Vagina (tissue), 2 donors: ENCODE measurements at regions not wholly inside any gene's neighbourhood (a gene's known extent, or its start where the extent isn't known, plus 50 kb on each side); places are given as distances from the start of the nearest gene placed in this dataset.
A peak's percentile ranks its signal among the peaks of the same experiment; 100 is the strongest.

Source experiments
- DNase-seq, 2 donors: peaks; one replicate each; pipeline ENCODE4 v3.0.0-alpha.2; 2017; ENCODE audit errors: extremely low spot score in 2 of 2
- H3K27ac ChIP-seq: fragments of 200-600 bp; sonication (generic); one replicate; pipeline ENCODE4 v1.5.1; 2019
- H3K27me3 ChIP-seq: fragments of 200-600 bp; sonication (generic); one replicate; pipeline ENCODE4 v1.5.1; 2019
- H3K36me3 ChIP-seq, 2 donors: fragments of 200-600 bp; sonication (generic); one replicate each; pipeline ENCODE4 v1.5.1; 2017 to 2019
- H3K4me1 ChIP-seq: fragments of 200-600 bp; sonication (generic); one replicate; pipeline ENCODE4 v1.5.1; 2019
- H3K4me3 ChIP-seq, 2 donors: fragments of 200-600 bp; sonication (generic); 1 replicate in 1 of 2; 2 replicates in 1 of 2; pipeline ENCODE4 v1.5.1; 2016 to 2019
- H3K9me3 ChIP-seq: fragments of 200-600 bp; sonication (generic); one replicate; pipeline ENCODE4 v1.5.1; 2019
- POLR2A ChIP-seq, 2 donors: fragments of 450-650 bp; IDR thresholded peaks; one replicate each; pipeline ENCODE4 v1.6.1; 2017; ENCODE audit warnings: antibody characterized with exemption in 2 of 2, mild to moderate bottlenecking in 2 of 2, moderate library complexity in 2 of 2
- POLR2AphosphoS5 ChIP-seq, 2 donors: sonication (generic); formaldehyde crosslinking; IDR thresholded peaks; one replicate each; pipeline ENCODE4 v1.9.0; 2017; ENCODE audit warnings: antibody characterized with exemption in 2 of 2, mild to moderate bottlenecking in 2 of 2, low read depth in 1 of 2; ENCODE audit not compliant: insufficient read depth in 1 of 2
- intact Hi-C: fragments of 100-400 bp; cut with DNase I; formaldehyde crosslinking; loops from one replicate; pipeline ENCODE4 v1.15.1; 2023
- TF ChIP-seq, protein P1 (sequence below), 3 experiments: fragments of 450-650 bp in 2 of 3; fragments of 200-600 bp in 1 of 3; sonication (generic) in 1 of 3; IDR thresholded peaks; one replicate each; pipeline ENCODE4 v1.5.1; 2017 to 2019; ENCODE audit warnings: antibody characterized with exemption in 3 of 3, mild to moderate bottlenecking in 2 of 3, moderate library complexity in 2 of 3

DNA sequence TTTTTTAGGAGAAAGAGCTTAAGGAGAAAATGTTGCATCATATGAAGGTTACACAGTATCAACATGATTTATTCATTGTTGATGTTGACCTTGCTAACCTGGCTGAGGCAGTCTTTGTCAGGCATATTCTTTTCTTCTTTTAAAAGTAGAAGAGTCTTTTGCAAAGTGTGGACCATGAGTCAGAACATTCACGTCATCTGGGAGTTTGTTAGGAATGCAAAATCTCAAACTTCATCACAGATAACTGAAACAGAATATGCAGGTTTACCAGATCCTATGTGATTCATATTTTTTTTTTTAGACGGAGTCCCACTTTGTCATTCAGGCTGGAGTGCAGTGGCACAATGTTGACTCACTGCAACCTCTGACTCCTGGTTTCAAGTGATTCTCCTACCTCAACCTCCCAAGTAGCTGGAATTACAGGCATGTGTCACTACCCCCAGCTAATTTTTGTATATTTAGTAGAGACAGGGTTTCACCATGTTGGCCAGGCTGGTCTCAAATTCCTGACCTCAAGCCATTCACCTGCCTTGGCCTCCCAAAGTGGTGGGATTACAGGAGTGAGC, 530.4 kb upstream of the BTBD3 start:
- no peak for DNase-seq
- Histone ChIP-seq H3K36me3 (no peaks in the 10 kb centered on the region), H3K4me1 (no peaks in the 10 kb centered on the region), H3K27ac (no peak overlapping the region), H3K27me3 (no peaks in the 10 kb centered on the region), H3K9me3 (no peaks in the 10 kb centered on the region), H3K4me3 (no peak overlapping the region)
- intact Hi-C loops = no loop called here
- TF ChIP-seq POLR2AphosphoS5 (IDR thresholded peaks at IDR 0.05; ENCODE audit: insufficient read depth in 1 of 2, low read depth in 1 of 2) (no peak), POLR2A (IDR thresholded peaks at IDR 0.05) (no peak)
- TF ChIP-seq, protein P1, sequence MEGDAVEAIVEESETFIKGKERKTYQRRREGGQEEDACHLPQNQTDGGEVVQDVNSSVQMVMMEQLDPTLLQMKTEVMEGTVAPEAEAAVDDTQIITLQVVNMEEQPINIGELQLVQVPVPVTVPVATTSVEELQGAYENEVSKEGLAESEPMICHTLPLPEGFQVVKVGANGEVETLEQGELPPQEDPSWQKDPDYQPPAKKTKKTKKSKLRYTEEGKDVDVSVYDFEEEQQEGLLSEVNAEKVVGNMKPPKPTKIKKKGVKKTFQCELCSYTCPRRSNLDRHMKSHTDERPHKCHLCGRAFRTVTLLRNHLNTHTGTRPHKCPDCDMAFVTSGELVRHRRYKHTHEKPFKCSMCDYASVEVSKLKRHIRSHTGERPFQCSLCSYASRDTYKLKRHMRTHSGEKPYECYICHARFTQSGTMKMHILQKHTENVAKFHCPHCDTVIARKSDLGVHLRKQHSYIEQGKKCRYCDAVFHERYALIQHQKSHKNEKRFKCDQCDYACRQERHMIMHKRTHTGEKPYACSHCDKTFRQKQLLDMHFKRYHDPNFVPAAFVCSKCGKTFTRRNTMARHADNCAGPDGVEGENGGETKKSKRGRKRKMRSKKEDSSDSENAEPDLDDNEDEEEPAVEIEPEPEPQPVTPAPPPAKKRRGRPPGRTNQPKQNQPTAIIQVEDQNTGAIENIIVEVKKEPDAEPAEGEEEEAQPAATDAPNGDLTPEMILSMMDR (IDR thresholded peaks at IDR 0.05) = no peak

DNA sequence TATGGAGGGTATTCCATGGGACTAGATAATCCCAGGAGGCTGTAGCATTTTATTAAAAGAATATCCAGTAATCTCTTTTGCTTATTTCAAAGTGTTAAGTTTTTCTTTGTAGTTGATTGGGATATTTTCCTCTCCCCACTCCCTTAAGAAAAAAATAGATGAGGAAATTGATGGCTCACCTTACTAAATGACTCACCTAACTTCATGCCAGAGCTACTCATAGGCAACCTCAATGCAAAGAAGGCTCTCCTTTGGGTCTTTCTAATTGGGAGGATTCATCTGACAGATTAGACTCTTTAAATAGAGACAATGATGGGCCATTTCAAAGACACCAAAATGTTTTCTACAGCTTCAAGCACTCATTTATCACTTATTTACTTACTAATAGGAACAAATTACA, 528.5 kb upstream of the BTBD3 start:
- Histone ChIP-seq H3K4me3 (no peak overlapping the region), H3K27me3 (no peaks in the 10 kb centered on the region), H3K4me1 (no peaks in the 10 kb centered on the region), H3K36me3 (no peaks in the 10 kb centered on the region), H3K9me3 (no peaks in the 10 kb centered on the region), H3K27ac (no peak overlapping the region)
- TF ChIP-seq POLR2A (IDR thresholded peaks at IDR 0.05) = no peak
- peak in 1 of 2 donors; percentile 24 for TF ChIP-seq POLR2AphosphoS5 (IDR thresholded peaks at IDR 0.05; ENCODE audit: insufficient read depth in 1 of 2, low read depth in 1 of 2)
- intact Hi-C loops = no loop called here
- DNase-seq = no peak

DNA sequence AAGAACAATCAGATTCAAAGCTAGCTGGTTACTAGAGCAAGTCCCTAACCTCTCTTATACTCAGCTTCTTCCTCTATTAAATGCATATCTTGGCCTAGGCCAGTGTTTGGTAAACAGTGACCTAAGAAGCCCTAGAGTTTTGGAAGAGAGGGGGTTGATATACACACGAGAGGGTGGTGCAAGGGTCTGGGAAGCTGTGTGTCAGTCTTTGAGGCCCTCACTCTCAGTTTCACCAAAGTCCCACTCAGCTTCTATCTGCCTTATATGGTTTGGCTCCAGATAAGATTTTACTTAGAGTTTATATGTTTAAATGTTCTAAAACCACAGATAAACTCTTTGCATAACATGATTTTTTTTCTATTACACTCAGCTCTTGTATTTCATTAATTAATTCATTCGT, 526.1 kb upstream of the BTBD3 start:
- Histone ChIP-seq H3K4me3 (no peak overlapping the region), H3K27ac (no peak overlapping the region), H3K9me3 (no peaks in the 10 kb centered on the region), H3K4me1 (no peaks in the 10 kb centered on the region), H3K36me3 (no peaks in the 10 kb centered on the region), H3K27me3 (no peaks in the 10 kb centered on the region)
- TF ChIP-seq, protein P1 (IDR thresholded peaks at IDR 0.05) = no peak
- TF ChIP-seq POLR2AphosphoS5 (IDR thresholded peaks at IDR 0.05; ENCODE audit: insufficient read depth in 1 of 2, low read depth in 1 of 2) (no peak), POLR2A (IDR thresholded peaks at IDR 0.05) (no peak)
- intact Hi-C loops = no loop called here
- no peak for DNase-seq

DNA sequence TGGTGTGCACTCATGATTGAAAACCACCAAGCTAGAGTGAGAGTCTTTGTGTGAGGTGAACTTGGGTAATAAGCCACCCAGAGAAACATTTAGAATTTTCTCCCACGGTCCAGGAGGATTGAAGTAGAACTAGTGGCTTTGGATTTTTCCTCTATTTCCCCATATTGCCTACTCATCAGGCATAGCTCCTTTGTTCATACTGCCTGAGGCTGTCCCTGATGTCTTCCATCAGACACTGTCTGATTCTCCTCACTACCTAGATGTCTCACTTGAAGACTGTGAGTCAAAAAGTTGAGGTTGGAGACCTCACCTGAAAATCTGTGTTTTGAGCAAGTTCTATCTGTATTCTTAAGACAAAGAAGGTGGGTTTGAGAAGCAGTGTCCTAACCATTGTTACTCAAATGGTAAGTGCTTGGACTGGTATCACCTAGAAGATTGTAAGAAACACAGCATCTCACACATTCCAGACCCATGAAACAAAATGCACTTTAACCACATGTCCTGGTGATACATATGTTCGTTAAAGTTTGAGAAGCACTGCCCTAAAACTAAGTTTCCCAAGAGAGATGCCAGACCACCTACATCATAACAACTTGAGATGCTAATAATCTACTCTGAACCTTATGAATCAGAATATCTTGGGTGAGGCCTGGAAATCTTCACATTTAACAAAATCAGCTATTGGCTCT, 523.4 kb upstream of the BTBD3 start:
- intact Hi-C loops = no loop called here
- Histone ChIP-seq H3K4me1 (no peaks in the 10 kb centered on the region), H3K27ac (no peak overlapping the region), H3K27me3 (no peaks in the 10 kb centered on the region), H3K4me3 (no peak overlapping the region), H3K9me3 (no peaks in the 10 kb centered on the region), H3K36me3 (no peaks in the 10 kb centered on the region)
- TF ChIP-seq, protein P1 (IDR thresholded peaks at IDR 0.05) = no peak
- TF ChIP-seq POLR2A (IDR thresholded peaks at IDR 0.05) (no peak), POLR2AphosphoS5 (IDR thresholded peaks at IDR 0.05; ENCODE audit: insufficient read depth in 1 of 2, low read depth in 1 of 2) (no peak)
- no peak for DNase-seq

DNA sequence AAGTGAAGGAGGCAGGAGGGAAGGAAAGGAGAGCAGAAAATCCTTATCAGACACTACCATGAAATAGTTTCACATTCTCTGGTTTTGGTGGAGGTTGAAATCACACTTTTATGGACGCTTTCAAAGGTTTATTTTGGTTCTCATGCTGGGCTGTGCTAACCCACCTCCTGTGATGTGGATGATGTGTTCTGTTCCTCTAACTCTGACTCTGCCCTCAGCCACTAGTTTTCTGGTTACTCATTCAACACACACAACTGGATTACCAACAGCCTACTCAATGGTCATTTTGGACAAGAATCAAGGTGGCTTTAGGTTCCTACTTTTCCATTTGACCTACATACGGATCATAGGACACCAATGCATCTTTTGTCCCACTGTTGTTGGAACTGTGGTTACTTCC, 522.1 kb upstream of the BTBD3 start:
- no peak for TF ChIP-seq POLR2A (IDR thresholded peaks at IDR 0.05)
- intact Hi-C loops = no loop called here

DNA sequence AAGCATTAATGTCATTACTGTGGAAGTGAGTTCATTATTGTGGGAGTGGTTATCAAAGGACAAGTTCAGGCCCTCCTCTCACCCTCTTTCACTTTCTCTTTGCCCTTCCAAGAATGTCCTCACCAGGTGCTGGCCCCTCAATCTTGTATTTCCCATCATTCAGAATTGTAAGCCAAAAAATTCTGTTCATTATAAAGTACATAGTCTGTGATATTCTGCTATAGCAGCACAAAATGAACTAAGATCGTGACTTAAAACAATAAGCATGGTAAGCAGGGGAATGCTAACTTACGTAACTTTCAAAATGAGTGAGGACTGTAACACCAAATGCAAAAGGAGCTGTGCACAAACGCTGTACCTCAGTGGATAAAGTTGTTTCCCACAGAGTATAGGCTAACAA, 515.7 kb upstream of the BTBD3 start:
- TF ChIP-seq POLR2A (IDR thresholded peaks at IDR 0.05) (no peak), POLR2AphosphoS5 (IDR thresholded peaks at IDR 0.05; ENCODE audit: insufficient read depth in 1 of 2, low read depth in 1 of 2) (no peak)
- TF ChIP-seq, protein P1 (IDR thresholded peaks at IDR 0.05) = no peak
- intact Hi-C loops = no loop called here

More for the DNA sequence above, 522.1 kb upstream of the BTBD3 start:
- no peaks in the 10 kb centered on the region for H3K36me3 ChIP-seq
- DNase-seq = no peak
- H3K9me3 ChIP-seq = no peaks in the 10 kb centered on the region
- H3K27ac ChIP-seq = no peak overlapping the region
- no peak overlapping the region for H3K4me3 ChIP-seq
- H3K27me3 ChIP-seq = no peaks in the 10 kb centered on the region
- no peaks in the 10 kb centered on the region for H3K4me1 ChIP-seq

More for the DNA sequence above, 515.7 kb upstream of the BTBD3 start:
- H3K36me3 ChIP-seq = no peaks in the 10 kb centered on the region
- no peak for DNase-seq
- H3K9me3 ChIP-seq = no peaks in the 10 kb centered on the region
- no peaks in the 10 kb centered on the region for H3K4me1 ChIP-seq
- H3K4me3 ChIP-seq = no peak overlapping the region
- H3K27me3 ChIP-seq = no peaks in the 10 kb centered on the region
- H3K27ac ChIP-seq = no peak overlapping the region
